ENCODE measurements at regions not wholly inside any gene's neighbourhood (a gene's known extent, or its start where the extent isn't known, plus 50 kb on each side); places are given as distances from the start of the nearest gene placed in this dataset.
A peak's percentile ranks its signal among the peaks of the same experiment; 100 is the strongest.

DNA sequence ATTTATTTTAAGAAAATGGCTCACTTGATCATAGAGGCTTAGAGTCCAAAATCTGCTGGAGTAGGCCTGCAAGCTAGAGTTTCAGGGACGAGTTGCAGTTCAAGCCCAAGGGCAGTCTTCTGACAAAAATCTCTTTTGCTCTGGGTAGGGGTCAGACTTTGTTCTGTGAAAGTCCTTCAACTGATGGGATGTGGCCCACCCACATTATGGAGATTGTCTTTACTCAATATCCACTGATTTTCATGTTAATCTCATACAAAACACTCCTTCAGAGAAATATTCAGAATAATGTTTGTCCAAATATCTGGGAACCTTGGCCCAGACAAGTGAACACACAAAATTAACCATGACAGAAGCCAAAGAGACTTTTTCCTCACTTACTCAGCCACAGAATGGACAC lies 98.6 kb upstream of the RSPO3 start:
- DNase-seq = no peak

DNA sequence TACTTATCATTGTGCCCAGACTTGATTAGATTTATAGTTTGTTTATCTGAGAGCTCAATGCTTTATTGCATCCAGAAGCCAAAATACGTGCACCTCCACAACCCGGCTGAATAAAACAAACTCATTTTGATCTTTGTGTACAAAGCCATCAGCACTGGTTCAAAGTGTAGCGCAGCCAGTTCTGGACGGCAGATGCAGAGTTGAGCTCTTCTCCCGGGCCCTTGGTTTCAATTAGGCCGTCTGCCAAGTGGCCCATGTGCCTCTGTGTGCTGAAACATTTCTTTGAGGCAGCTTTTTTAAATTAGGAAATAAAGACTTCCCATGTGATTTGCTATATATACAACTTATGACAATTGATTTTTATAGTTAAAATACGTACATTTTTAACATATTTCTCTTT lies 96.2 kb upstream of the RSPO3 start:
- DNase-seq = peak; percentile 1

DNA sequence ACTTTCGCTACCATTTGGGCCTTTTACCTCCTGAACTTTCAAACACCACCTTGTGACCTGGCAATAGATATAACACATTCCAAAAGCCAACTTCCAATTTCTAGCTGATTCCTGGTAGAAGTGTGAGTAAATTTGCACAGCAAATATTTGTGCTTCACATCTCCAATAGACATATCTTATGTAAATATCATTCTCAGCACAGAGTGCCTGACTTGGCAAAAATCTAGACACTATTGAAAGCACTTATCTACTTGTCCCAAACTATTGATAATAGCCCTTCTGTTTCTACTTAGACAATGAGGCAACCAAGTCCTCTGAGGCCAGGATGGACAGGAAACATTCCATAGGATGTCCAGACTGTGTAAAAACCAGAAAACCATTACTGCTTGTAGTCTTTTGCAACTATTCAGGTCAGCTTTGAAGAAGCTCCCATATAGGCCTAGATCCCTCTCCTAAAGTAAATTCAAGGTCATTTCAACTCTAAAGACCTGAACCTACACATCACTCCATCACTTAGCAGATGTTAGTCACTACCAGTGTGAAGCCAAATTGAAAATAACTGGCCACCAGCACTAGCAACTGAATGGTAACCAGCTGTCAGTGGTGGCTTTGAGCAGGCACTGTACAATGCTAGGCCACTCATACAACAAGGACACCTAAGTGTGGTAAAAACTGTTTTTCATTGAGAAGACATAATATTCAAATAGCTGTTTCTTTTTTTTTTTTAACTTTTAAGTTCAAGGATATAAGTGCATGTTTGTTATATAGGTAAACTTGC lies 95.3 kb upstream of the RSPO3 start:
- DNase-seq = no peak

- no peak for DNase-seq
Observed at GRCh38 chr6:127026247-127026646, 92.2 kb upstream of the RSPO3 start.

GRCh38 chr6:127030111-127030510 lies 88.4 kb upstream of the RSPO3 start:
- DNase-seq = no peak

DNA sequence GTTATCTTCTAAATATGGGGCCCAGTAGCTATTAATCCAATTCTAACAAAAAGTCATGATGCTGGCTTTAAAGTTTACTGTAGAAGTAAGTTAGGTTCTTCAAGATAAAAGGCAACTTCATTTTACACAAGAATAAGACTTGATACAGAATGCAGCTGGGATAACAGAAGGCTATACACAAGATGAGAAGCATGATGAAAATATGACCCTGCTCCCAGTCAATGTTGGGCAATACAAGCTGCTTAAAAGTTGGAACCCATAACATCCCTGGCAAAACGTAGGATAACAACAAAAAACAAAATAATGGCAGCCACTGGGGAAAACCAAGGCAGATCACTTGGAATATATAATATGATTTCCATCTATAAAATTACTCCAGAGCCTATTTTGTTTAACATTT lies 87.6 kb upstream of the RSPO3 start:
- DNase-seq = no peak

DNA sequence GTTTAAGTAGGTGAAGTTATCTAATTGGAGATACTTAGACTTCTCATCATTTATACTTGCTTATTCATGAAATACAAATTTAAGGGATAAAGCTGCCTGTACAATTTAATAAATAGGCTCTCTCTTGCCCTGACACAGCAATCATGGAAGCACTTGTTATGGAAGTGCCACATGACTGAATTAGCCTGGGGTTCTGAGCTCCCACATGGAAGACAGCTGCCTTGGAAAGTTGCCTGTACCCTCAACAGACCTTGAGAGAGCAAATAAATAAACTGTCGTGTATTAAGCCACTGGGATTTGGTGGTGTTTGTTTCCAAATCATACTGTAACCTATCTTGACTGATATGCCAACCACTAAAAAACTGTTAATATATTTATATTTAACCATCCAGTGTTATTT lies 87.0 kb upstream of the RSPO3 start:
- no peak for DNase-seq

DNA sequence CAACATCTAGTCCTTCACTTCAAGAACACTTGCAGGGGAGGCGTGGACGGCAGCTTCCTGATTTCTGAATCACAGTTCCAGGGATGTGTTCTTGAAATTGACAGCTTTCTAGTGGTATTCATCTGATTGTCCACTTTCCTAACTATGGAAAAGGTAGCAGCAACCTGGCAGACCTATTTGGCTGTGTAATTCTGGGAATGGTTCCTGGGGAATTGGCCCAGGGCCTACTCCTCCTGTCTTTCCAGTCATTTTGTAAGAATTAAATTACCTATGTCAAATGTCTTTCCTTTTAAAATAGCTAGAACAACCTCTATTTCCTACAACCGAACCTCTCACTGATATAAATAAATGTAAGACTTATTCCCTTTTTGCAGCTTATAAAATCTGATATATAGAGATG lies 85.5 kb upstream of the RSPO3 start:
- no peak for DNase-seq

- no peak for DNase-seq
Observed at GRCh38 chr6:127051571-127052260, 66.8 kb upstream of the RSPO3 start.

GRCh38 chr6:127053032-127053874 lies 65.2 kb upstream of the RSPO3 start:
- no peak for DNase-seq

GRCh38 chr6:127053875-127054235 lies 64.6 kb upstream of the RSPO3 start:
- no peak for DNase-seq

- DNase-seq = no peak
Observed at GRCh38 chr6:127058027-127058426, 60.4 kb upstream of the RSPO3 start.

- DNase-seq = no peak
Observed at GRCh38 chr6:127058936-127059335, 59.5 kb upstream of the RSPO3 start.
